Hepatocyte (in vitro differentiated cells): ENCODE measurements at regions not wholly inside any gene's neighbourhood (a gene's known extent, or its start where the extent isn't known, plus 50 kb on each side); places are given as distances from the start of the nearest gene placed in this dataset.

ENCODE experiments used
- DNase-seq: peaks from one replicate; pipeline ENCODE4 v3.0.0-alpha.2; 2016; ENCODE audit warnings: low spot score
- H2AFZ ChIP-seq: fragments of 200-600 bp; sonication (generic); 2 replicates; pipeline ENCODE4 v1.6.0; 2016; ENCODE audit warnings: antibody characterized with exemption, mild to moderate bottlenecking
- H3K27ac ChIP-seq: fragments of 200-600 bp; sonication (generic); 2 replicates; pipeline ENCODE4 v1.5.1; 2016; ENCODE audit warnings: mild to moderate bottlenecking
- H3K27me3 ChIP-seq: fragments of 200-600 bp; sonication (generic); 2 replicates; pipeline ENCODE4 v1.6.1; 2016
- H3K36me3 ChIP-seq: fragments of 200-600 bp; sonication (generic); replicated peaks from 2 replicates; pipeline ENCODE4 v1.5.1; 2016; ENCODE audit warnings: low read depth; ENCODE audit not compliant: insufficient read depth
- H3K4me1 ChIP-seq: fragments of 200-600 bp; sonication (generic); 2 replicates; pipeline ENCODE4 v1.5.1; 2016; ENCODE audit warnings: mild to moderate bottlenecking, moderate library complexity; ENCODE audit not compliant: insufficient read depth
- H3K4me2 ChIP-seq: fragments of 200-600 bp; sonication (generic); 2 replicates; pipeline ENCODE4 v1.6.0; 2016
- H3K4me3 ChIP-seq: fragments of 200-600 bp; sonication (generic); 2 replicates; pipeline ENCODE4 v1.5.1; 2016; ENCODE audit warnings: mild to moderate bottlenecking
- H3K79me2 ChIP-seq: fragments of 200-600 bp; sonication (generic); 2 replicates; pipeline ENCODE4 v1.6.0; 2017; ENCODE audit warnings: mild to moderate bottlenecking
- H3K9me2 ChIP-seq: fragments of 200-600 bp; sonication (generic); replicated peaks from 2 replicates; pipeline ENCODE4 v1.6.0; 2017; ENCODE audit warnings: mild to moderate bottlenecking; ENCODE audit not compliant: insufficient read depth
- H3K9me3 ChIP-seq: fragments of 200-600 bp; sonication (generic); 2 replicates; pipeline ENCODE4 v1.5.1; 2016; ENCODE audit warnings: low read depth, mild to moderate bottlenecking
- H4K20me1 ChIP-seq: fragments of 200-600 bp; sonication (generic); 2 replicates; pipeline ENCODE4 v1.6.0; 2016; ENCODE audit warnings: mild to moderate bottlenecking; ENCODE audit not compliant: insufficient read depth, poor library complexity, severe bottlenecking
- EZH2 ChIP-seq: fragments of 200-600 bp; sonication (generic); IDR thresholded peaks from 2 replicates; pipeline ENCODE4 v1.6.1; 2016; ENCODE audit warnings: antibody characterized with exemption, mild to moderate bottlenecking, borderline replicate concordance
- EZH2phosphoT487 ChIP-seq: fragments of 200-600 bp; sonication (generic); IDR thresholded peaks from one replicate; pipeline ENCODE4 v1.6.1; 2018; ENCODE audit warnings: antibody characterized with exemption, mild to moderate bottlenecking, low read depth, moderate library complexity; ENCODE audit not compliant: unreplicated experiment, severe bottlenecking
- WGBS: methylation state at CpG from one replicate; pipeline ENCODE4 v1.1.6; 2016; ENCODE audit warnings: low lambda C conversion rate; ENCODE audit errors: missing lambda C conversion rate; 5-methylcytosine and 5-hydroxymethylcytosine counted together
- TF ChIP-seq, protein P1 (sequence below): fragments of 200-600 bp; sonication (generic); IDR thresholded peaks from 2 replicates; pipeline ENCODE4 v1.5.1; 2016; ENCODE audit warnings: antibody characterized with exemption, mild to moderate bottlenecking; ENCODE audit not compliant: poor library complexity

DNA sequence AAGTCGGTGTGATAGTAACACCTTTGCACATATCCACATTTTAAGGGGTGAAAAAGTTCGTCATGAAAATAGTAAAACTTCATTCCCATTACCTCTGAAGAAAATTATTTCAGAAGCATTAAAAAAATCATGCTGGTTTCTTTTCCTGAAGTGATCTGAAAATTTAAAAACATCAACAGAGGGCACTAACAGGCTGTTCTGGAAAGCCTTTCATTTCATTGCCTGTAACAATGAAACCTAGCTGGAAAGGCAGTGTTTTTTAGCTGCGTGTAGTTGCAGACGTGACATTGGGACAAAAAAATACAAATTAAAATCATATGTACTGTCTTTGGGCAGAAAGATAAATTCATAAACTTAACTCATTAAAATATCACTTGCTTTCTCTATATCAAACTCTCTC, 993.8 kb downstream of the GBE1 start:
- Histone ChIP-seq H3K4me3 (no peak overlapping the region), H3K27me3 (no peaks in the 10 kb centered on the region), H3K4me2 (no peak overlapping the region), H3K9me2 (no peaks in the 10 kb centered on the region), H3K79me2 (no peaks in the 10 kb centered on the region), H3K9me3 (no peaks in the 10 kb centered on the region), H4K20me1 (no peaks in the 10 kb centered on the region), H2AFZ (no peak overlapping the region), H3K36me3 (no peaks in the 10 kb centered on the region), H3K27ac (no peak overlapping the region), H3K4me1 (no peaks in the 10 kb centered on the region)
- WGBS: 54% methylated on average over 4 of the region's 4 CpGs
- no peak for TF ChIP-seq EZH2
- TF ChIP-seq, protein P1, sequence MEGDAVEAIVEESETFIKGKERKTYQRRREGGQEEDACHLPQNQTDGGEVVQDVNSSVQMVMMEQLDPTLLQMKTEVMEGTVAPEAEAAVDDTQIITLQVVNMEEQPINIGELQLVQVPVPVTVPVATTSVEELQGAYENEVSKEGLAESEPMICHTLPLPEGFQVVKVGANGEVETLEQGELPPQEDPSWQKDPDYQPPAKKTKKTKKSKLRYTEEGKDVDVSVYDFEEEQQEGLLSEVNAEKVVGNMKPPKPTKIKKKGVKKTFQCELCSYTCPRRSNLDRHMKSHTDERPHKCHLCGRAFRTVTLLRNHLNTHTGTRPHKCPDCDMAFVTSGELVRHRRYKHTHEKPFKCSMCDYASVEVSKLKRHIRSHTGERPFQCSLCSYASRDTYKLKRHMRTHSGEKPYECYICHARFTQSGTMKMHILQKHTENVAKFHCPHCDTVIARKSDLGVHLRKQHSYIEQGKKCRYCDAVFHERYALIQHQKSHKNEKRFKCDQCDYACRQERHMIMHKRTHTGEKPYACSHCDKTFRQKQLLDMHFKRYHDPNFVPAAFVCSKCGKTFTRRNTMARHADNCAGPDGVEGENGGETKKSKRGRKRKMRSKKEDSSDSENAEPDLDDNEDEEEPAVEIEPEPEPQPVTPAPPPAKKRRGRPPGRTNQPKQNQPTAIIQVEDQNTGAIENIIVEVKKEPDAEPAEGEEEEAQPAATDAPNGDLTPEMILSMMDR: peak; percentile 33
- no peak for DNase-seq

GRCh38 chr3:80754969-80755368, 987.2 kb upstream of the ROBO1 start:
- no peaks in the 10 kb centered on the region for H3K27me3 ChIP-seq
- no peak overlapping the region for H3K27ac ChIP-seq
- H3K4me2 ChIP-seq: no peak overlapping the region
- H2AFZ ChIP-seq: no peak overlapping the region
- H3K4me1 ChIP-seq: no peaks in the 10 kb centered on the region
- no peak overlapping the region for H3K4me3 ChIP-seq
- H4K20me1 ChIP-seq: no peaks in the 10 kb centered on the region
- H3K79me2 ChIP-seq: no peaks in the 10 kb centered on the region
- no peaks in the 10 kb centered on the region for H3K9me2 ChIP-seq
- 88% methylated on average over 8 of the region's 8 CpGs for WGBS
- H3K36me3 ChIP-seq: no peaks in the 10 kb centered on the region
- DNase-seq: no peak
- TF ChIP-seq EZH2phosphoT487 (no peak), EZH2 (no peak)
- TF ChIP-seq, protein P1: no peak
- no peaks in the 10 kb centered on the region for H3K9me3 ChIP-seq

GRCh38 chr3:80753021-80753420, 985.2 kb upstream of the ROBO1 start:
- H3K4me1 ChIP-seq: no peaks in the 10 kb centered on the region
- no peaks in the 10 kb centered on the region for H3K36me3 ChIP-seq
- no peaks in the 10 kb centered on the region for H3K9me3 ChIP-seq
- no peak overlapping the region for H3K4me2 ChIP-seq
- no peak overlapping the region for H3K27ac ChIP-seq
- 72% methylated on average over 4 of the region's 4 CpGs for WGBS
- H4K20me1 ChIP-seq: no peaks in the 10 kb centered on the region
- TF ChIP-seq EZH2: no peak
- TF ChIP-seq EZH2phosphoT487: no peak
- TF ChIP-seq, protein P1: no peak
- no peaks in the 10 kb centered on the region for H3K27me3 ChIP-seq
- no peak overlapping the region for H2AFZ ChIP-seq
- DNase-seq: no peak
- no peaks in the 10 kb centered on the region for H3K9me2 ChIP-seq
- H3K4me3 ChIP-seq: no peak overlapping the region
- no peaks in the 10 kb centered on the region for H3K79me2 ChIP-seq

GRCh38 chr3:80750637-80751036, 982.8 kb upstream of the ROBO1 start:
- Histone ChIP-seq H3K9me3 (no peaks in the 10 kb centered on the region), H3K27me3 (no peaks in the 10 kb centered on the region), H3K36me3 (no peaks in the 10 kb centered on the region), H3K4me3 (no peak overlapping the region), H3K4me2 (no peak overlapping the region), H3K9me2 (no peaks in the 10 kb centered on the region), H3K79me2 (no peaks in the 10 kb centered on the region), H3K27ac (no peak overlapping the region), H3K4me1 (no peaks in the 10 kb centered on the region), H4K20me1 (no peaks in the 10 kb centered on the region), H2AFZ (no peak overlapping the region)
- WGBS: 80% methylated on average over 4 of the region's 4 CpGs
- TF ChIP-seq EZH2phosphoT487 (no peak), EZH2 (no peak)
- TF ChIP-seq, protein P1: no peak
- no peak for DNase-seq
